Activated naive CD8-positive, alpha-beta T cell treated with anti-CD3 and anti-CD28 coated beads, Interleukin-2, amount 10 ng/mL, durations not matched to agents 7 days and 5 days (primary cell): ENCODE measurements at regions not wholly inside any gene's neighbourhood (a gene's known extent, or its start where the extent isn't known, plus 50 kb on each side); places are given as distances from the start of the nearest gene placed in this dataset.
A peak's percentile ranks its signal among the peaks of the same experiment; 100 is the strongest.
"Not testable (repeated sequence)": the region's sequence is repeated elsewhere in the genome, so short reads cannot be mapped to it uniquely, and the experiment has no call there.

Experiments used
- ATAC-seq: fragments of 150-1000 bp; cut with Tn5 transposase; one replicate; pipeline ENCODE4 v1.10.0; 2021; ENCODE audit warnings: low read depth, moderate library complexity
- POLR2A ChIA-PET: fragments of 350-600 bp; sonication (Branson Sonifier 250); formaldehyde crosslinking; loops from one replicate; lab custom pipeline; 2021; ENCODE audit warnings: antibody characterized with exemption; lab: Charles Lee
- DNase-seq: peaks from one replicate; pipeline ENCODE4 v3.0.0; 2021
- H3K27ac Mint-ChIP-seq: one replicate; pipeline ENCODE4 v1.8.0; 2022; ENCODE audit warnings: mild to moderate bottlenecking, mixed read lengths
- H3K27me3 Mint-ChIP-seq: one replicate; pipeline ENCODE4 v1.8.0; 2022; ENCODE audit warnings: mild to moderate bottlenecking, moderate library complexity, mixed read lengths
- H3K36me3 Mint-ChIP-seq: one replicate; pipeline ENCODE4 v1.8.0; 2021; ENCODE audit warnings: mild to moderate bottlenecking, mixed read lengths
- H3K4me1 Mint-ChIP-seq: one replicate; pipeline ENCODE4 v1.8.0; 2021; ENCODE audit warnings: mixed read lengths
- H3K4me3 Mint-ChIP-seq: one replicate; pipeline ENCODE4 v1.8.0; 2022; ENCODE audit warnings: mild to moderate bottlenecking, moderate library complexity, mixed read lengths
- H3K9me3 Mint-ChIP-seq: one replicate; pipeline ENCODE4 v1.8.0; 2021; ENCODE audit warnings: mixed read lengths

DNA sequence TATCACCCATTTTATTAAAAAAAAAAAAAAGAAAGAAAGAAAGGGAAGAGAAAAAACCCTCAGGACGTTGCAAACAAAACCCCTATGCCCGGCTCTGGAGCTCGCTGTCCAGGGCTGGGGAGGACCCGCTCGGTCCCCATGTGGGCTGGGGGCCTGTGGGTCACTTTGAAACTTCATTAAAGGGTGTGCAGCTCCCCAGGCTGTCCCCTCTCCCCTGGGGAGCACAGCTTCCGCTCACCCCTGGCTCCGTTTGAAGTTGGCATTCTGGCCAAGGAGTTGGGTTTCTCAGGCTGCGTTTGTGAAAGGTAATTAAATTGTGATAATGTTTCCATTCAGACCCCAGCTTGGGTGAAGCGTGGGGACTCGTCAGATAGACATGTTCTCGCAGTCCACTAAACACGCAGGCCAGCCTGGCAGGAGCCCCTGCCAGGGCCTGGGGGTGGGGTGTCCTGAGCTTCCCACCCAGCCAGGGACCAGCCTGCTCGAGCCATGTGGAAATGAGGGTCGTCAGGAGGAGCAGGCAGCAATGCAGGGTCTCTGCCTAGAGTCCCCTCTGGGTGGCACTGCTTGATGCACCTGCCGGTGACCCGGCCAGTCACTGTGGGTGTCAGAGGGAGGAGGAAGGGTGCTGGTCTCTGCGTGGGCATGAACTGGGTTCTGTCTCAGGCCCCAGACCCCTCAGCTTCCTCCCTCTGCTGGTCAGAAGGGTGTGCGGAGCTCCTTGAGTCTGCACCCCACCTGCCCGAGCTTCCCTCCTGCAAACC lies 166.2 kb downstream of the INHBB start:
- H3K36me3 Mint-ChIP-seq: no peaks in the 10 kb centered on the region
- H3K9me3 Mint-ChIP-seq: no peaks in the 10 kb centered on the region
- no peak overlapping the region for H3K4me3 Mint-ChIP-seq
- peaks cover 6% of the 10 kb centered on the region for H3K27me3 Mint-ChIP-seq
- no peaks in the 10 kb centered on the region for H3K4me1 Mint-ChIP-seq
- no peak overlapping the region for H3K27ac Mint-ChIP-seq
- POLR2A ChIA-PET: interaction anchor here (0.7 kb wide), 1 partner anchor 104 kb away, joined by 4 read pairs; no protein-coding TSS in a partner anchor
- ATAC-seq (no peak), DNase-seq (no peak)

- DNase-seq: peak; percentile 5
- Mint-ChIP-seq H3K27ac (no peak overlapping the region), H3K4me3 (no peak overlapping the region), H3K9me3 (no peaks in the 10 kb centered on the region), H3K27me3 (peaks cover 6% of the 10 kb centered on the region), H3K36me3 (no peaks in the 10 kb centered on the region), H3K4me1 (no peaks in the 10 kb centered on the region)
- POLR2A ChIA-PET: interaction anchor here (0.6 kb wide), 1 partner anchor 883 kb away, joined by 4 read pairs; no protein-coding TSS in a partner anchor
- ATAC-seq: no peak
Measured at GRCh38 chr2:120513776-120514357, 167.9 kb downstream of the INHBB start.

- peaks cover 6% of the 10 kb centered on the region for H3K27me3 Mint-ChIP-seq
- H3K27ac Mint-ChIP-seq: no peak overlapping the region
- H3K36me3 Mint-ChIP-seq: no peaks in the 10 kb centered on the region
- no peak overlapping the region for H3K4me3 Mint-ChIP-seq
- peak; percentile 10 for DNase-seq
- no peak for ATAC-seq
- H3K9me3 Mint-ChIP-seq: no peaks in the 10 kb centered on the region
- H3K4me1 Mint-ChIP-seq: no peaks in the 10 kb centered on the region
- POLR2A ChIA-PET: no interaction called here
Measured at GRCh38 chr2:120514521-120514920, 168.6 kb downstream of the INHBB start.

DNA sequence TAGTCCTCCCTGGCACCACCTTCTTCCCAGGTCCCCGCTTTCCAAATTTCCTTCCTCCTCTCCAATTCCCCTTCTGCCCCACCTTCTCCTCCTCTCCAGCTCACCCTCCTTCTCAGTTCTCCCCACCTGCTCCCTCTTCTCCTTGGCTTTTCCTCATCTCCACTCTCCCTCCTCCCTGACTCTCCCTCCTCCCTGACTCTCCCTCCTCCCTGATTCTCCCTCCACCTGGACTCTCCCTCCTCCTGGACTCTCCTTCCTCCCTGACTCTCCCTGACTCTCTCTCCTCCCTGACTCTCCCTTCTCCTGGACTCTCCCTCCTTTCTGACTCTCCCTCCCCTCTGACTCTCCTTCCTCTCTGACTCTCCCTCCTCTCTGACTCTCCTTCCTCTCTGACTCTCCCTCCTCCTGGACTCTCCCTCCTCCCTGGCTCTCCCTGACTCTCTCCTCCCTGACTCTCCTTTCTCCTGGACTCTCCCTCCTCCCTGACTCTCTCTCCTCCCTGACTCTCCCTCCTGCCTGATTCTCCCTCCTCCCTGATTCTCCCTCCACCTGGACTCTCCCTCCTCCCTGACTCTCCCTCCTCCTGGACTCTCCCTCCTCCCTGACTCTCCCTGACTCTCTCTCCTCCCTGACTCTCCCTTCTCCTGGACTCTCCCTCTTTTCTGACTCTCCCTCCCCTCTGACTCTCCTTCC lies 169.3 kb downstream of the INHBB start:
- H3K36me3 Mint-ChIP-seq, H3K27ac Mint-ChIP-seq, H3K27me3 Mint-ChIP-seq, H3K4me1 Mint-ChIP-seq, H3K4me3 Mint-ChIP-seq, H3K9me3 Mint-ChIP-seq, POLR2A ChIA-PET, ATAC-seq: not testable (repeated sequence)
- DNase-seq: peak; percentile 1

DNA sequence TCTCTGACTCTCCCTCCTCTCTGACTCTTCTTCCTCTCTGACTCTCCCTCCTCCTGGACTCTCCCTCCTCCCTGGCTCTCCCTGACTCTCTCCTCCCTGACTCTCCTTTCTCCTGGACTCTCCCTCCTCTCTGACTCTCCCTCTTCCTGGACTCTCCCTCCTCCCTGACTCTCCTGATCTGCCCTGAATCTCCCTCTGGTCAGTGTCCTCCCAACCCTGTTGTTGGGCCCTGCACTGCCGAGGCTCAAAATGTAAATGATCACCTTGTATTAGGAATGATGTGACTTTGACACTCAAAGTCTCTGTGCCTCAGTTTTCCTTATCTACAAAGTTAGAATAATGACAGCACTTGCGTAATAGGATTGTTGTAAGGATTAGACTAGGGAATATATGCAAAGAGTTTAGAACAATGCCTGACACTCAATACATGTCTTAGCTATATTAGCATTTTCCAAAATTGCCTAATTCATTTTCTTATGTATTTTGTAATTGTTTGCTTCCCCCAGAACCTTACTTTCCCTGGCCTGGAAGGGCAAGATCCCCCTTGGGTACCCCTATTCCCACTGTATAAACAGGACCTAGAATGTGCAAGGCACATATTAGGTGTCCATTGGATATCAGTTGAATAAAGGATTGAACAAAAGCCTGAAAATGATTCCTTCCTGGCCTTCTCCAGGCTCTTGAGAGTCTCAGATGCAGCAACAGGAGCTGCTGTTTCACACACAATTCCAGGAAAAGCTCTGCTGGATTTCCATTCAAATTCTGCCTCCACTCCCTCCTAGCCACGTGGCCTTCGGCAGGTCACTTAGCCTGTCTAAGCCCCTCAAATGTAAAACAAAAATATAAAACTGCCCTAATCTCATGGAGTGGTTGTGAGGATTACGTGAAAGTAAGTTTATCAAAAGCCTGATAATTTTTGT lies 170.1 kb downstream of the INHBB start:
- H3K27me3 Mint-ChIP-seq: peaks cover 6% of the 10 kb centered on the region
- no peaks in the 10 kb centered on the region for H3K9me3 Mint-ChIP-seq
- H3K27ac Mint-ChIP-seq: no peak overlapping the region
- POLR2A ChIA-PET: no interaction called here
- ATAC-seq (no peak), DNase-seq (no peak)
- H3K4me3 Mint-ChIP-seq: no peak overlapping the region
- H3K4me1 Mint-ChIP-seq: no peaks in the 10 kb centered on the region
- no peaks in the 10 kb centered on the region for H3K36me3 Mint-ChIP-seq

DNA sequence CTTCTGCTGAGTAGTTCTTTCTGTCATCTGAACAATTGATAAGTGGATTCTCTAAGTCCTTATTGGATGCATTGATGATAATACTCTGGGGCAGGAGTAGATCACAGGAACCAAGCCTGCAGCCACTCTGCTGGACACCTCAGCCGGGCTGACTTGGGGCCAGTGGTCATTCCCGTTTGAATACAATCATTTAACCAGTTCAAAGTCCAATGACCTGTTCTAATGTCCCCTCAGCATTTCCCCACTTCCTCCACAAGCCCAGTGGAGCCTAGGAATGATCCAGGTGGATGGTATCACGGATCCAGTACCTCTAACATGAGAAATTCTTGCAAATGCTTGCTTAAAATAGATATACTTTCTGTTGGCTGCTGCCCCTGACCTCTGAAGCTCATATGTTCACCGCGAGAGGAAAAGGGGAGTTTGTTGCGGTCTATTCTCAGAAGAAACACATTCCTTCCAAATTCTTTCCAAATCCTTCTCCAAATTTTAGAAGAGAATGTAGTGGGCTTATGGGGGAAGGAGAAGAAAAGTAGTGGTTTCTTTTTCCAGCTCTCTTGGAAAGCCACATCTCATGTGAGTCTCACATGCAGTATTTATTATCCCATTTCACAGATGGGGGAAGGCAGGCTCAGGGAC lies 170.9 kb downstream of the INHBB start:
- H3K9me3 Mint-ChIP-seq: no peaks in the 10 kb centered on the region
- H3K4me1 Mint-ChIP-seq: no peaks in the 10 kb centered on the region
- ATAC-seq (no peak), DNase-seq (no peak)
- H3K27ac Mint-ChIP-seq: no peak overlapping the region
- no peak overlapping the region for H3K4me3 Mint-ChIP-seq
- peaks cover 13% of the 10 kb centered on the region for H3K27me3 Mint-ChIP-seq
- POLR2A ChIA-PET: no interaction called here
- no peaks in the 10 kb centered on the region for H3K36me3 Mint-ChIP-seq

- Mint-ChIP-seq H3K27ac (no peak overlapping the region), H3K27me3 (peaks cover 21% of the 10 kb centered on the region), H3K36me3 (no peaks in the 10 kb centered on the region), H3K9me3 (no peaks in the 10 kb centered on the region), H3K4me1 (peaks cover 2% of the 10 kb centered on the region), H3K4me3 (no peak overlapping the region)
- ATAC-seq: no peak
- POLR2A ChIA-PET: no interaction called here
- no peak for DNase-seq
Measured at GRCh38 chr2:120517751-120518469, 172.0 kb downstream of the INHBB start.

DNA sequence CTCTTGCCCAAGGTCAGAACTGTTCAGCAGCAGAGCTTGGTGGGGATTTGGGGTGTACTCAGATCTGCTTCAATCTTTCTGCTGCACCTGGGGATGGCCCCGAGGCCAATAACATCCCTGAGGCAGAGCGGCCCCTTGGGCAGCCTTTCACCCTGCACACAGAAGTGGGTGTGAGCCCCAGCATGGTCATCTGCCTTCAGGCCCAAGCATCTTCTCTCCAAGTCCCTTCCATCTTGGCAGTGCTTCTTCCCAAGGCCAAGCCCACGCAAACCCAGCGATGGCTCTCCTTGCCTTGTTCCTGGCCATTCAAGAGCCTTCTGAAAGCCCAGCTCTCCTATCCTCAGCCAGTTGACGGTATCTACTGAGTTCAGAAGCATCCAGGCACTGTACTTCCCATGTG lies 172.9 kb downstream of the INHBB start:
- Mint-ChIP-seq H3K4me3 (no peak overlapping the region), H3K27me3 (peaks cover 25% of the 10 kb centered on the region), H3K9me3 (no peaks in the 10 kb centered on the region), H3K4me1 (peaks cover 2% of the 10 kb centered on the region), H3K36me3 (no peaks in the 10 kb centered on the region), H3K27ac (no peak overlapping the region)
- no peak for DNase-seq
- ATAC-seq: no peak
- POLR2A ChIA-PET: no interaction called here

DNA sequence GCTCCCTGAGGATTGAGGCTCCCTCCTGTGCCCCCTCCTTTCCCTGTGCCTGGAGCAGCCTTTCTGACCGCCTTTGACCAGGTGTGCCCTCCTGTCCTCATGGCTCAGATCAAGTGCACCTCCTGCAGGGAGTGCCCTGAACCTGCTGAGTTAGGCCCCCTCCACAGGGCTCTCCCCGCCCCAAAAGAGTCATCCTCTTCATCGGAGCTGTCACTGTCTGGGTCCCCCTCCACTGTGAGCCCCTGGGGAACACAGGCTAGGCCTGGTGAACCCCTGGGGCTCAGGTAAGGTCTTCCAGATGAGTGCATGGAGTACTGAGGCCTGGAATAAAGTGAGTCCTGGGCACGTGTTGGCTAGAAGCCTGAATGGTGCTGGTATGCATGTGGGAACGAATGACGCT lies 173.5 kb downstream of the INHBB start:
- DNase-seq: no peak
- Mint-ChIP-seq H3K4me3 (no peak overlapping the region), H3K27ac (no peak overlapping the region), H3K36me3 (no peaks in the 10 kb centered on the region), H3K9me3 (no peaks in the 10 kb centered on the region), H3K27me3 (peaks cover 25% of the 10 kb centered on the region), H3K4me1 (peaks cover 2% of the 10 kb centered on the region)
- POLR2A ChIA-PET: no interaction called here
- ATAC-seq: no peak

- ATAC-seq (no peak), DNase-seq (no peak)
- Mint-ChIP-seq H3K4me1 (peaks cover 2% of the 10 kb centered on the region), H3K4me3 (no peak overlapping the region), H3K27me3 (peaks cover 26% of the 10 kb centered on the region), H3K9me3 (no peaks in the 10 kb centered on the region), H3K36me3 (no peaks in the 10 kb centered on the region), H3K27ac (no peak overlapping the region)
- POLR2A ChIA-PET: no interaction called here
Measured at GRCh38 chr2:120520454-120520853, 174.5 kb downstream of the INHBB start.

DNA sequence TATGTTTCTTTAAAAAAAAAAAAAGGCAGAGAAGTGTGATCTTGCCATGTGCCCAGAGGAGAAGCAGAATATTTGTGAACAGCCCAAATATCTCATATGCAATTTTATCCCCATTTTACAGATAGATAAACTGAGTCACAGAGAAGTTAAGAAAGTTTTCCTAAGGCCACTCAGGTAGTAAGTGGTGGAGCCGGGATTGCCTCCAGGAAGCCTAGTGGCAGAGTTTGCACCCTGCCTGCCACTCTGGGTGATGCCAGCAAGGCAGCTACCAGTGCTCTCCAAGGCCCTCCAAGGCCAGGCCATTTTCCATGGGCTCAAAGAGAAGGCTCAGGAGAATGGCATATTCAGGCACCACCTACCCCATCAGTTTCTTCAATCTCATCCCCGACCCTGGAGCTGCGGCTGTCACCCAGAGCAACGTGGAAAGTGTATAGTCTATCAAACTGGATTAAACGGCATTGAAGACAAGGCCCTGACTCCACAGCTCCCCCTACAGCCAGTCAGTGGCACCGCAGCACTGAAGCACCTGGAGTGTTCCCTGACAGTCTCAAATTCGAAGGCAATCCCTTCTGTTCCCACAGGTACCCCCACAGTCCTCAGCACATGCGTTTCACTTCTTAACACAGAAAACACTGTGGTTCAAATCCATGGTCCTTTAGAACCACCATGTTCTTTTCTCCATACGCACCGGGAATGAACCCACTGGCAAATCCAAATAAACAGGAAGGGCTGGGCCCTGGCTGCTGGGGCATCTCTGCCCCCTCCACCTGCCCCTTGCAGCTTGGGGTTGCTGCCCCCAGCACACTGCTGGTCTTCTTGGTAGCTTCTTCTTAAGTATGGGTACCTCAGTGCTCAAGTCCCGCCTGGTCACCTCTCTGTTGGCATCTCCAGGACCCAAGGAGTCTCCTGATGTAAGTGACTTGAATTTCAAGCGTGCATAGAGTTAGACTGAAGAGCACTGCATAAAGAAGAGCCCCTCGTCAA lies 175.3 kb downstream of the INHBB start:
- no peak overlapping the region for H3K4me3 Mint-ChIP-seq
- H3K9me3 Mint-ChIP-seq: no peaks in the 10 kb centered on the region
- no peaks in the 10 kb centered on the region for H3K36me3 Mint-ChIP-seq
- POLR2A ChIA-PET: no interaction called here
- peaks cover 24% of the 10 kb centered on the region for H3K27me3 Mint-ChIP-seq
- H3K4me1 Mint-ChIP-seq: peaks cover 2% of the 10 kb centered on the region
- ATAC-seq (peak; percentile 47), DNase-seq (peak; percentile 43)
- no peak overlapping the region for H3K27ac Mint-ChIP-seq
